Coronary artery (tissue), 2 donors: ENCODE measurements at regions not wholly inside any gene's neighbourhood (a gene's known extent, or its start where the extent isn't known, plus 50 kb on each side); places are given as distances from the start of the nearest gene placed in this dataset.
"Not testable (repeated sequence)": the region's sequence is repeated elsewhere in the genome, so short reads cannot be mapped to it uniquely, and the experiment has no call there.

Experiments
- DNase-seq: peaks from one replicate; pipeline ENCODE4 v3.0.0-alpha.2; 2017; ENCODE audit warnings: low spot score
- H3K27ac ChIP-seq, 2 donors: fragments of 200-600 bp; sonication (generic); one replicate each; pipeline ENCODE4 v1.5.1; 2016 to 2019
- H3K4me3 ChIP-seq: fragments of 200-600 bp; sonication (generic); 2 replicates; pipeline ENCODE4 v1.5.1; 2016; ENCODE audit warnings: mild to moderate bottlenecking, moderate library complexity
- CTCF ChIP-seq: fragments of 200-600 bp; sonication (generic); IDR thresholded peaks from one replicate; pipeline ENCODE4 v1.5.1; 2019; ENCODE audit warnings: antibody characterized with exemption

GRCh38 chr11:49499117-49499516, 290.7 kb upstream of the FOLH1 start:
- Histone ChIP-seq H3K4me3 (no peak overlapping the region), H3K27ac (no peak overlapping the region)
- DNase-seq = no peak
- no peak for TF ChIP-seq CTCF

- no peak for DNase-seq
- Histone ChIP-seq H3K27ac (no peak overlapping the region), H3K4me3 (no peak overlapping the region)
- no peak for TF ChIP-seq CTCF
Observed at GRCh38 chr11:49505231-49505630, 296.8 kb upstream of the FOLH1 start.

DNA sequence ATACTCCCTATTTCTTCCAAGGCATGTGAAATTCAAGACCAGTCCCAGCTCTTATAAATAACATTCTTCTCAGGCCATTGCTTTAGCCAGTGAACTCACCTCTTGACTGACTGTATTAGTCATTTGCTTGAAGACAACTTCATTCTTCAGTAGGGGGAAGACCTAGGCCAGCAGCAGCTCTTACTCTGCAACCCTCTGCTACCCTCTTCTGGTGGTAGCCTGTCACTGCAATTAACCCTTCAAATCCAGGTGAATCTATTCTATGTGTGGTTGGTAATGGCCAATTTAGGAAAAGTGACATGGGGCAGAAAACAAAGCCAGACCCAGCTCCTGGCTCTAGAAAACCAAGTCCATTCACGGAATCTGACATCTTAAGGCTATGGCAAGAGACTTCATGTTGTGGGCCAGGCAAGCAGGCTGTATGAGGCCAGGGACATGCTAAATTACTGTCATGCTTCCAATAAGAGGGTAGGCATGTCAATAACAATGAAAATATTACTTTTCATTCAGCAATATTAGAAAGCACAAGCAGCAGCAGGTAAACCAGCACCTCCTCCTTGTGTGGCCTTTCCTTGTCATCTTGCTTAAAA, 317.9 kb upstream of the FOLH1 start:
- not testable (repeated sequence) for H3K4me3 ChIP-seq, H3K27ac ChIP-seq, DNase-seq

GRCh38 chr11:49533204-49533603, 324.8 kb upstream of the FOLH1 start:
- H3K27ac ChIP-seq = no peak overlapping the region
- TF ChIP-seq CTCF = no peak
- DNase-seq = no peak
- no peak overlapping the region for H3K4me3 ChIP-seq

More for the DNA sequence above, 317.9 kb upstream of the FOLH1 start:
- TF ChIP-seq CTCF = peak; percentile 28

DNA sequence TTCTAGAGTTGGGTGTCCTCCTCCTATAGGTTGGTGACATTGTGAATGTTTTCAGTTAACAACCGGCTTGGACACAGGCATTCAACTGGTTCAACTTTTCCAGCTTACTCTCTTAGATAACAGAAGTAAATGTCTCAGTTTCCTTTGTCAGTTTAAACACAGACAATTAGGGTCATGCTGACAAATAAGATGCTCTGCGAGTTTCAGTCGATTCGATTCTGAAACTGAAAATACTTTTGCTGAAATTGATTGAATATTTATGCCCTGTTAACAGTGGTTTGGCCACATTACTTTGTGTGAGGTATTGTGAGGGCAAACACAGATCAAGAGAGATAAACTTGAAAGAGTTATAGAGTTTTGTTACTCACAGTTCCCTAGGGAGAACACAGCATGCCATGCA, 330.5 kb upstream of the FOLH1 start:
- H3K27ac ChIP-seq, DNase-seq, H3K4me3 ChIP-seq: not testable (repeated sequence)

DNA sequence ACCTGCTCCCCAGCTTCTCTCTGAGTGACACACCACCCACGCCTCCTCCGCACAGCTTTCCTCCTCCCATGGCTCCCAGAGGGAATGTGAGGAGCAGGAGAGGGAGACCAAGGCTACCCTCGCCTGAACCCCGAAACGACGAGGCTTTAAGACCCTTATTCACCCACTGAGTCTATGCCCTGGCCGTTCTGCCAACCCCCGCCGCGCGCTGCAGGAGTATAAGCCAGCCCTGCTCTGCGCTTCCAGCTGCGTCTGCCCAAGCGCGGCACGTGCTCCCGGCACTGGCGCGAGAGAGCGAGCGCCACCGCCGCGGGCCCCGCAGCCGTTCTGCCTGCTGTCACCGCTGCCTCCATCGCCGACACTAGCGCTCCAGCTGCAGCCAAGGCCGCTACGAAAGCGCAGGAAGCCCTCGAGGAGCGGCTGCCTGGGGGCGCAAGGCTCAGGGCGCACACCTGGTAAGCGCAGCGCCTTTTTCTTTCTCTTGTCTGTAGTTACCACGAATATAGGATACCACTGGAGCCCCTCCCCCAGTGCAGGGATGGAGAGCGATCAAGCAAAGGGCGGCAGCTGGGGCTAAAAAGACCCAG, 350.0 kb upstream of the FOLH1 start:
- not testable (repeated sequence) for H3K4me3 ChIP-seq, DNase-seq, H3K27ac ChIP-seq

DNA sequence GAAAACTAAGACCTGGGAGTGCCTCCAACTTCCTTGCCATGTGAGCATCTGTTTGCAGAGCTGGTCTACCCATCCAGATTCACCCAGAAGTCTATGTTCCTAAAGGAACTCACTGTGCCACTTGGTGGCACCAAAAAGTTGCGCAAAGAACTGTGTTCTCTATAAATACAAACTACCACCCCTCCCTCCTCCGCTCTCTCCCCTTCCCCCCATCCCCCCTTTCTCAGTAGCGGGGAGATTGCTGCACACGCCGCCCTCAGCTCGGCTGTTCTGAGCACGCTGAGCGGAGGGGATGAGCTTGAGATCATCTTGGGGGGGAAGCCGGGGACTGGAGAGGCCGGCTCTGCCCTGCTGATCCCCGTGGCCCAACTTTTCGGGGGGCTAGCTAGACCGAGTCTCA, 352.2 kb upstream of the FOLH1 start:
- not testable (repeated sequence) for DNase-seq, H3K4me3 ChIP-seq, H3K27ac ChIP-seq

DNA sequence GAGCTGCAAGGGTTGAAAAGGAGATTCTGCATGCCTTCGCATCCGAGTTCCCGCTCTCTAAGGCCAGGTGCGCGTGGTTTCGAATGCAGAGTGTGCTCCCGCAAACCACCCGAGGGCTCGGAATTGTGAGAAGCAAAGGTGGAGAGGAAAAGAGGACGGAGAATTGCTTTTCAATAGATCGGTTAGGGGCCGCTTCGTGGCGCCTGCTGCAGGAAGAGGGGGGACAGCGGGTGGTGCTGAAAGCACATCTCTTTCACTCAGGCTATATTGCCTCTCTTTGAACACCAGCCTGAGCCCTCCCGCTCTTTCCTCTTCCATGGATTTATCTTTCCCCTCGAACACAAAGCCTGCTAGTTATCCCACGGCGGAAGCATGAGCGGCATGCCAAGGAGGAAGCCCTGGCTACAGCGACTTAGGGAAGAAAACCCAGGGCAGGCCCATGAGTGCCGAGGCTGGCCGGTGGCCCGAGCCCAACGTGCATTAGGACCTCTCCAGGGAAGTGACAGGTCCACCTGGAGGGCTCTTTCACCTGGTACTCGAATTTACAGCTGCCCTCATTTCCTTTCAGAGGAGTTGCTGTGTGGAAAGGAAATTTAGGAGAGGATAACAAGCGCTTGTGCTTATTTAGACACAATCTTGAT, 353.0 kb upstream of the FOLH1 start:
- not testable (repeated sequence) for H3K27ac ChIP-seq, DNase-seq, H3K4me3 ChIP-seq

DNA sequence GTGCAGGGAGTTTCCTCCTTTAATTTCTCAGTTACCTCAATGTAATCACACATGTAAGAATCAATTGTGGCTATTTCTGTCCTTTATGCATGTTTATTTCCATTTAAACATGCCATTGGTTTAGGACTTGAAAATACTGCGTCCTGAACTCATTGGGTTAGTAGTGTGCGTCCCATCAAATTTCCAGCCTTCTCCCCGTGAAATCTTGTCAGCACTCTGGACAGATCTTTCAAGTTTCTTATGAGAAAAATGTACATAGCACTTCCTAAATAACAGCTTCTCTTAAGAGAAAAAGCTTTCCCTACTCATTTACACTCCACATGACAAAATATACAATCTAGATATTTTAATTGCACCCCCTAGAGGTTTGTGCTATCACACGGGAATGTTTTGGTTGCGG, 353.9 kb upstream of the FOLH1 start:
- H3K4me3 ChIP-seq, DNase-seq, H3K27ac ChIP-seq: not testable (repeated sequence)

DNA sequence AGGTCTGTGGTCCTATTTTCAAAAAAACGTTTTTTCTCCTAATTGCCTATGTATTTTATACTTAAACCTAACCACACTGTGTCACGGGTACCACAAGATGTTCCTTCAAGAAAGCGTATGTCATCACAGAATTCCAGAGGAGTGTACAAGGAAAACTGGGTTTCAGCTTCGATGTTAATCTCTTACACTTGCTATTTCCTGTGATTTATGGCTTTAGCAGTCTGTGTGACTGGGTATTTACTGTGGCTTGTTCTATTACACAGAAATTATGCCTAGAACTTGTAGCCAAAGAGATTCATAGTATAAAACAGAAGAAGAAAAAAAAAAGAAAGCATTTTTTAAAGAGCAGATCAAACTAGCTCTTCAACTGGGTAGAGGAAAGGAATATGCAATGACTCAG, 371.1 kb upstream of the FOLH1 start:
- not testable (repeated sequence) for H3K4me3 ChIP-seq, H3K27ac ChIP-seq, DNase-seq

DNA sequence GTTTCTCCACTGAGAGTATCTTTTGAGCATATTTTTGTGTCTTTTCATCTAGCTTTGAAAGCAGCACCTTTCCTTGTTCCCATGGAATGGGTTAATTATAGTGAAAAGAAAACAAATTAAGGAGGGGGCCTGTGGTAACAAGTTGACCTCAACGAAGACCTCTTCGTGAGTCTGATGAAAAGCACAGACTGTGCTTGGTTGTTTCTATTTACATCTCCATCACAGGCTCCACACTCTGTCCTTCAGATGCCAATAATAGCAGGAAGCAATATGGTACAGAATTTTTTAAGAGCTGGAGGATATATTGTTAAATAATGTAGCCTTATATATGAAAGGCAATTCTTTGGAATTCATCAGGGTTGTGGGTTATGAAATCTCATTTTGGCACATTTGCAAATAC, 366.7 kb upstream of the OR4C13 start:
- not testable (repeated sequence) for H3K27ac ChIP-seq, H3K4me3 ChIP-seq, DNase-seq

GRCh38 chr11:49608892-49609291, 343.3 kb upstream of the OR4C13 start:
- H3K4me3 ChIP-seq, H3K27ac ChIP-seq, DNase-seq: not testable (repeated sequence)

- not testable (repeated sequence) for DNase-seq, H3K4me3 ChIP-seq, H3K27ac ChIP-seq
Observed at GRCh38 chr11:49623872-49624271, 328.3 kb upstream of the OR4C13 start.

DNA sequence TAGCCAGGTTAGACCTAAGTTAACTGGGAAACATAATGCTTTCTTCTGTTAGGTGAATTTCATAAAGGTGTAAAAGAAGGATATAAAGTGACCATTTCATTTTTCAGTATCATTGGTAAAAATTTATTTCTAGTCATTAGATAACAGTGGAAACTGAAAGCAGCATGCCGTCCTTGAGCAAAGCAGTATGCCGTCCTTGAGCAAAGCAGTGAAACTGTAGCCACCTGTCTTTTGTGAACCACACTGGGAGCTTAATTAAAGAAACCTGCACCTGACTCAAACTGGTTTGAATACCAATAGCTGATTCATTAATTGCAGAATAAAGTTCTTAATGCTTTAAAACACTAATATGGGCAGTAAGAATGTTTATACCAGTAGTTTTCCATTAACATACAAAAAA, 281.5 kb upstream of the OR4C13 start:
- not testable (repeated sequence) for DNase-seq, H3K27ac ChIP-seq, H3K4me3 ChIP-seq

DNA sequence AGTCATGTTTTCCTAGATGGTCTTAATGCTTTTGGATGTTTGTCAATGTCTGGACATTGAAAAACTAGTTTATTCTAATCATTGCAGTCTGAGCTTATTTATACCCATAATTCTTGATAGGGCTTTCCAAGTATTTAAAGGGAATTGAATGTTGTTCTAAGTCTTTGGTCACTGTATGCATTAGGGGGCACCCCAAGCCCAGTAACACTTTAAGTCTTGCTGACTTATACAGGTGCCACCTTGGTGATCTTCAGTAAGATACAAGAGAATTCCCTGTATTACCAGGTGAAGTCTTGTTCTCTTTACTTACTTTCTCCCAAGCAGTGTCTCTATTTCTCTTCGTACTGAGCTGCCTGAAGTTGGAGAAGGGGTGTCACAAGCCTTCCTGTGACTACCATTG, 250.1 kb upstream of the OR4C13 start:
- H3K27ac ChIP-seq, H3K4me3 ChIP-seq, DNase-seq: not testable (repeated sequence)
